Transverse colon (tissue), 4 donors: ENCODE measurements at regions not wholly inside any gene's neighbourhood (a gene's known extent, or its start where the extent isn't known, plus 50 kb on each side); places are given as distances from the start of the nearest gene placed in this dataset.

Experiments
- DNase-seq: peaks from one replicate; pipeline ENCODE4 v3.0.0-alpha.2; 2019
- H3K27ac ChIP-seq, 4 donors: fragments of 200-600 bp; sonication (generic); 2 replicates each; pipeline ENCODE4 v1.5.1; 2016 to 2018; ENCODE audit warnings: inconsistent platforms in 4 of 4
- H3K27me3 ChIP-seq: fragments of 200-600 bp; sonication (generic); 2 replicates; pipeline ENCODE4 v1.5.1; 2017; ENCODE audit warnings: inconsistent platforms
- H3K36me3 ChIP-seq, 4 donors: fragments of 200-600 bp; sonication (generic); 2 replicates each; pipeline ENCODE4 v1.5.1; 2017 to 2019; ENCODE audit warnings: inconsistent platforms in 4 of 4
- H3K4me1 ChIP-seq, 4 donors: fragments of 200-600 bp; sonication (generic); 2 replicates each; pipeline ENCODE4 v1.5.1; 2017 to 2020; ENCODE audit warnings: inconsistent platforms in 4 of 4
- H3K4me3 ChIP-seq, 4 donors: fragments of 200-600 bp; sonication (generic); 1 replicate in 1 of 4; 2 replicates in 3 of 4; pipeline versions ENCODE4 v1.5.1 to v1.6.1; 2017 to 2019; ENCODE audit warnings: inconsistent platforms in 4 of 4
- H3K9me3 ChIP-seq, 2 donors: fragments of 200-600 bp; sonication (generic); 2 replicates each; pipeline ENCODE4 v1.5.1; 2017 to 2019; ENCODE audit warnings: inconsistent platforms in 2 of 2
- EP300 ChIP-seq: sonication (generic); formaldehyde crosslinking; IDR thresholded peaks from one replicate; pipeline ENCODE4 v1.6.1; 2017; ENCODE audit warnings: antibody characterized with exemption, low read depth
- POLR2A ChIP-seq: fragments of 450-650 bp; IDR thresholded peaks from one replicate; pipeline ENCODE4 v1.6.1; 2016; ENCODE audit warnings: antibody characterized with exemption, mild to moderate bottlenecking, moderate library complexity
- POLR2AphosphoS5 ChIP-seq, 3 donors: sonication (generic); formaldehyde crosslinking; IDR thresholded peaks; one replicate each; pipeline ENCODE4 v1.6.1; 2016; ENCODE audit warnings: antibody characterized with exemption in 3 of 3
- WGBS, 2 donors: methylation state at CpG; one replicate each; pipeline ENCODE4 v1.1.5; 2018; ENCODE audit warnings: low coverage in 1 of 2; 5-methylcytosine and 5-hydroxymethylcytosine counted together
- in situ Hi-C, 4 donors: fragments of 200-750 bp; cut with MboI; loops; one replicate each; pipeline versions ENCODE4 v1.15.0 to v1.15.1; 2017; ENCODE audit warnings: low sequenced_read_pairs in 3 of 4, low pct_ligation_motif_present in 1 of 4, low pct_unique_long_range_greater_than_20kb in 1 of 4
- intact Hi-C: fragments of 100-400 bp; cut with DNase I; formaldehyde crosslinking; loops from one replicate; pipeline ENCODE4 v1.15.1; 2023; ENCODE audit warnings: low total_unique reads
- TF ChIP-seq, protein P1 (sequence below), 5 experiments: fragments of 200-600 bp in 3 of 5; fragments of 450-650 bp in 2 of 5; sonication (generic) in 3 of 5; IDR thresholded peaks; 1 replicate in 2 of 5; 2 replicates in 3 of 5; pipeline ENCODE4 v1.5.1; 2016 to 2017; ENCODE audit warnings: antibody characterized with exemption in 5 of 5, inconsistent platforms in 3 of 5, mild to moderate bottlenecking in 2 of 5, moderate library complexity in 1 of 5

- no peak for DNase-seq
- Histone ChIP-seq H3K27me3 (no peaks in the 10 kb centered on the region), H3K4me1 (no peaks in the 10 kb centered on the region), H3K36me3 (no peaks in the 10 kb centered on the region), H3K27ac (no peak overlapping the region), H3K4me3 (no peak overlapping the region), H3K9me3 (no peaks in the 10 kb centered on the region)
- no peak for TF ChIP-seq EP300
- TF ChIP-seq, protein P1, sequence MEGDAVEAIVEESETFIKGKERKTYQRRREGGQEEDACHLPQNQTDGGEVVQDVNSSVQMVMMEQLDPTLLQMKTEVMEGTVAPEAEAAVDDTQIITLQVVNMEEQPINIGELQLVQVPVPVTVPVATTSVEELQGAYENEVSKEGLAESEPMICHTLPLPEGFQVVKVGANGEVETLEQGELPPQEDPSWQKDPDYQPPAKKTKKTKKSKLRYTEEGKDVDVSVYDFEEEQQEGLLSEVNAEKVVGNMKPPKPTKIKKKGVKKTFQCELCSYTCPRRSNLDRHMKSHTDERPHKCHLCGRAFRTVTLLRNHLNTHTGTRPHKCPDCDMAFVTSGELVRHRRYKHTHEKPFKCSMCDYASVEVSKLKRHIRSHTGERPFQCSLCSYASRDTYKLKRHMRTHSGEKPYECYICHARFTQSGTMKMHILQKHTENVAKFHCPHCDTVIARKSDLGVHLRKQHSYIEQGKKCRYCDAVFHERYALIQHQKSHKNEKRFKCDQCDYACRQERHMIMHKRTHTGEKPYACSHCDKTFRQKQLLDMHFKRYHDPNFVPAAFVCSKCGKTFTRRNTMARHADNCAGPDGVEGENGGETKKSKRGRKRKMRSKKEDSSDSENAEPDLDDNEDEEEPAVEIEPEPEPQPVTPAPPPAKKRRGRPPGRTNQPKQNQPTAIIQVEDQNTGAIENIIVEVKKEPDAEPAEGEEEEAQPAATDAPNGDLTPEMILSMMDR (IDR thresholded peaks at IDR 0.05), result no peak
- no peak for TF ChIP-seq POLR2A
- TF ChIP-seq POLR2AphosphoS5 (IDR thresholded peaks at IDR 0.05), result no peak
- intact Hi-C loops (no loop called here), in situ Hi-C loops (loop anchor here in 1 of 4 donors (25.0 kb wide), 1 partner anchor 91 kb away; the partner anchor contains the start of gene HRH4)
- 53 to 59% methylated on average over 6 of the region's 6 CpGs for WGBS, 2 donors
These were observed 93.3 kb downstream of the HRH4 start for GRCh38 chr18:24553571-24554285.

GRCh38 chr18:24558403-24558802 is 98.0 kb downstream of the HRH4 start:
- no peak for DNase-seq
- Histone ChIP-seq H3K4me3 (no peak overlapping the region), H3K9me3 (no peaks in the 10 kb centered on the region), H3K27ac (no peak overlapping the region), H3K36me3 (no peaks in the 10 kb centered on the region), H3K4me1 (no peaks in the 10 kb centered on the region), H3K27me3 (no peaks in the 10 kb centered on the region)
- intact Hi-C loops, result no loop called here
- in situ Hi-C loops, result loop anchor here in 1 of 4 donors (25.0 kb wide), 1 partner anchor 96 kb away; the partner anchor contains the start of gene HRH4
- TF ChIP-seq POLR2A, result no peak
- no peak for TF ChIP-seq EP300
- TF ChIP-seq, protein P1 (IDR thresholded peaks at IDR 0.05), result no peak
- no peak for TF ChIP-seq POLR2AphosphoS5 (IDR thresholded peaks at IDR 0.05)
- 72 to 74% methylated on average over 5 to 7 of the region's 7 CpGs for WGBS, 2 donors

DNA sequence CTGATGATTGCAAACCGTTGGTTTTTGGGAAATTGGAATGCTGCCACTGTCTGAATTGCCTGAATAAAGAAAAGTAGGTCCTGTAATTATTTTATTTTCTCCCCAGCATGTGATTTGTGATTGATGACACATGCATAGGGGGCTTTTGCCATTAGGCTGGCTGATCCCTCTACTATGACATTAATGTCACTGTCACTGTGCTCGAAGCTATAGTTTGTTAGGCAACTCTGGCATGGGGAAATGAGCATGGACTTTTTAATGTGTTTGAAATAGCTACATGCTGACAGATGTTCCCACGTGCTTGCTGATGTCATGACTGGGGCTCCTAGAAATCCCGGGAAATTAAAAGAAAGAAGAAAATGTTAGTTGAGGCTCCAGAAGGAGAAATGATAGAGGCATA is 99.1 kb downstream of the HRH4 start:
- intact Hi-C loops (no loop called here), in situ Hi-C loops (loop anchor here in 1 of 4 donors (25.0 kb wide), 1 partner anchor 97 kb away; the partner anchor contains the start of gene HRH4)
- no peaks in the 10 kb centered on the region for H3K9me3 ChIP-seq
- TF ChIP-seq POLR2AphosphoS5 (IDR thresholded peaks at IDR 0.05), result no peak
- 35 to 47% methylated on average over 2 to 4 of the region's 4 CpGs for WGBS, 2 donors
- no peak overlapping the region for H3K27ac ChIP-seq
- no peak for DNase-seq
- H3K4me3 ChIP-seq, result no peak overlapping the region
- H3K27me3 ChIP-seq, result no peaks in the 10 kb centered on the region
- H3K36me3 ChIP-seq, result no peaks in the 10 kb centered on the region
- no peaks in the 10 kb centered on the region for H3K4me1 ChIP-seq

DNA sequence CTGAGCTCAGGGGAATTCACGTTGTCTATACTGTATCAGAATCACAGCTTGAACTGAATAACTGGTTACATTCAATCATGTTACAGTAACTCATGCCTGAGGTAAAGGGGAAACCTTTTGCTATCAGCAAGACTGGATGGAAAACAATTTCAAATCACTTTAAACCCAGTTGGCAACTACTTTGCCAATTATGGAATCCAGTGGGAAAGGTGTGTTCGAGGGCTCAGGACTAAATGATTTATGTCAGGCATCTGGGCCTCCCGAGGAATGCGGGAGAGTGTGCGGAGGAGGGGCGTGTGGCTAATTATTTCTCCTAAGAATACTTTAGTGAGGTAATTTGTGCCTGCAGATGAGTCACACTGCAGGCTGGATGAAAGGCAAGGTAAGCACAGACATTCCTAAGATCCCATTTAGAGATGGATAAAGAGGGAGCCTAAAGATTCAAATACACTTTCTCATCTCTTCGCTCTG is 100.1 kb downstream of the HRH4 start:
- 32 to 55% methylated on average over 2 to 7 of the region's 7 CpGs for WGBS, 2 donors
- TF ChIP-seq, protein P1 (IDR thresholded peaks at IDR 0.05), result no peak
- TF ChIP-seq POLR2AphosphoS5 (IDR thresholded peaks at IDR 0.05), result no peak
- no peak for TF ChIP-seq POLR2A
- TF ChIP-seq EP300, result no peak
- Histone ChIP-seq H3K4me3 (no peak overlapping the region), H3K36me3 (no peaks in the 10 kb centered on the region), H3K27me3 (no peaks in the 10 kb centered on the region), H3K9me3 (no peaks in the 10 kb centered on the region), H3K4me1 (no peaks in the 10 kb centered on the region), H3K27ac (no peak overlapping the region)
- DNase-seq, result no peak
- intact Hi-C loops, result no loop called here
- in situ Hi-C loops, result loop anchor here in 1 of 4 donors (25.0 kb wide), 1 partner anchor 98 kb away; the partner anchor contains the start of gene HRH4
